CD14-positive monocyte (primary cell): ENCODE measurements at regions not wholly inside any gene's neighbourhood (a gene's known extent, or its start where the extent isn't known, plus 50 kb on each side); places are given as distances from the start of the nearest gene placed in this dataset.

ENCODE experiments used
- DNase-seq, 3 donors: peaks; one replicate each; pipeline ENCODE4 v3.0.0-alpha.2; 2011 to 2022
- H2AFZ ChIP-seq: 2 replicates; pipeline ENCODE4 v1.6.0; 2012; ENCODE audit warnings: mild to moderate bottlenecking, low read depth, low read length, inconsistent platforms; ENCODE audit not compliant: insufficient read depth, poor library complexity, severe bottlenecking
- H3K27ac ChIP-seq, 2 donors: 1 replicate in 1 of 2; 2 replicates in 1 of 2; pipeline ENCODE4 v1.5.1; 2012 to 2013; ENCODE audit warnings: low read length in 2 of 2, control low read depth in 1 of 2, inconsistent platforms in 1 of 2, low read depth in 1 of 2, mild to moderate bottlenecking in 1 of 2
- H3K27me3 ChIP-seq, 2 donors: one replicate each; pipeline versions ENCODE4 v1.6.0 to v1.6.1; 2011 to 2013; ENCODE audit warnings: low read length in 2 of 2; ENCODE audit not compliant: control insufficient read depth in 2 of 2, insufficient read depth in 2 of 2
- H3K36me3 ChIP-seq, 2 donors: replicated peaks in 1 of 2; 1 replicate in 1 of 2; 2 replicates in 1 of 2; pipeline versions ENCODE4 v1.5.1 to v1.6.1; 2012 to 2013; ENCODE audit warnings: low read length in 2 of 2, control low read depth in 1 of 2, inconsistent platforms in 1 of 2, mild to moderate bottlenecking in 1 of 2; ENCODE audit not compliant: insufficient read depth in 2 of 2, control insufficient read depth in 1 of 2
- H3K4me1 ChIP-seq, 2 donors: 1 replicate in 1 of 2; 2 replicates in 1 of 2; pipeline versions ENCODE4 v1.5.1 to v1.6.1; 2012 to 2013; ENCODE audit warnings: low read length in 2 of 2, control low read depth in 1 of 2, inconsistent platforms in 1 of 2, mild to moderate bottlenecking in 1 of 2, moderate library complexity in 1 of 2; ENCODE audit not compliant: insufficient read depth in 2 of 2, control insufficient read depth in 1 of 2
- H3K4me2 ChIP-seq: replicated peaks from 2 replicates; pipeline ENCODE3; 2012; ENCODE audit warnings: low read length, moderate library complexity, mild to moderate bottlenecking; ENCODE audit not compliant: poor library complexity, severe bottlenecking; ENCODE audit errors: extremely low read depth
- H3K4me3 ChIP-seq, 3 experiments: fragments of 200-600 bp in 1 of 3; sonication (generic) in 1 of 3; replicated peaks in 1 of 3; 1 replicate in 2 of 3; 2 replicates in 1 of 3; pipeline ENCODE4 v1.5.1; 2011 to 2013; ENCODE audit warnings: low read length in 3 of 3, mild to moderate bottlenecking in 3 of 3, control low read depth in 2 of 3, low read depth in 2 of 3, inconsistent platforms in 1 of 3, moderate library complexity in 1 of 3
- H3K79me2 ChIP-seq: 2 replicates; pipeline ENCODE4 v1.6.0; 2012; ENCODE audit warnings: mild to moderate bottlenecking, control low read depth, inconsistent platforms, low read length, moderate library complexity; ENCODE audit not compliant: insufficient read depth
- H3K9ac ChIP-seq: 2 replicates; pipeline ENCODE4 v1.6.0; 2017; ENCODE audit warnings: low read length, mild to moderate bottlenecking; ENCODE audit not compliant: insufficient read depth, poor library complexity, severe bottlenecking
- H3K9me3 ChIP-seq, 2 donors: replicated peaks in 1 of 2; 1 replicate in 1 of 2; 2 replicates in 1 of 2; pipeline versions ENCODE4 v1.5.1 to v1.6.1; 2012 to 2013; ENCODE audit warnings: low read length in 2 of 2, control low read depth in 1 of 2; ENCODE audit not compliant: control insufficient read depth in 1 of 2, insufficient read depth in 1 of 2
- H4K20me1 ChIP-seq: 2 replicates; pipeline ENCODE4 v1.6.0; 2012; ENCODE audit warnings: mild to moderate bottlenecking, low read length, control low read depth, moderate library complexity; ENCODE audit not compliant: insufficient read depth
- H3K27ac Mint-ChIP-seq, 7 donors: one replicate each; pipeline ENCODE4 v1.8.0; 2020; ENCODE audit warnings: mild to moderate bottlenecking in 7 of 7, mixed read lengths in 7 of 7, moderate library complexity in 6 of 7, inconsistent platforms in 2 of 7
- H3K27me3 Mint-ChIP-seq, 3 donors: one replicate each; pipeline ENCODE4 v1.8.0; 2021 to 2022; ENCODE audit warnings: low read depth in 3 of 3, mild to moderate bottlenecking in 3 of 3, mixed read lengths in 3 of 3, moderate library complexity in 3 of 3, inconsistent platforms in 1 of 3
- H3K36me3 Mint-ChIP-seq, 2 donors: one replicate each; pipeline ENCODE4 v1.8.0; 2020; ENCODE audit warnings: mixed read lengths in 2 of 2, inconsistent platforms in 1 of 2, mild to moderate bottlenecking in 1 of 2
- H3K4me1 Mint-ChIP-seq: one replicate; pipeline ENCODE4 v1.8.0; 2020; ENCODE audit warnings: mild to moderate bottlenecking, mixed read lengths
- H3K4me3 Mint-ChIP-seq, 2 donors: one replicate each; pipeline ENCODE4 v1.8.0; 2020; ENCODE audit warnings: mild to moderate bottlenecking in 2 of 2, mixed read lengths in 2 of 2, moderate library complexity in 1 of 2
- H3K9me3 Mint-ChIP-seq, 7 donors: one replicate each; pipeline ENCODE4 v1.8.0; 2020 to 2022; ENCODE audit warnings: mixed read lengths in 7 of 7, mild to moderate bottlenecking in 6 of 7, moderate library complexity in 6 of 7, inconsistent platforms in 2 of 7
- CTCF ChIP-seq: fragments of 200-600 bp; IDR thresholded peaks from one replicate; pipeline ENCODE4 v1.8.0; 2022; ENCODE audit warnings: antibody characterized with exemption, mild to moderate bottlenecking
- WGBS: methylation state at CpG from one replicate; pipeline ENCODE4 v1.1.5; 2013; ENCODE audit warnings: missing lambda C conversion rate; ENCODE audit not compliant: insufficient coverage; 5-methylcytosine and 5-hydroxymethylcytosine counted together
- intact Hi-C, 2 donors: fragments of 100-400 bp; cut with micrococcal nuclease; formaldehyde crosslinking; loops; one replicate each; pipeline versions ENCODE4 v1.15.0 to v1.15.1; 2023

DNA sequence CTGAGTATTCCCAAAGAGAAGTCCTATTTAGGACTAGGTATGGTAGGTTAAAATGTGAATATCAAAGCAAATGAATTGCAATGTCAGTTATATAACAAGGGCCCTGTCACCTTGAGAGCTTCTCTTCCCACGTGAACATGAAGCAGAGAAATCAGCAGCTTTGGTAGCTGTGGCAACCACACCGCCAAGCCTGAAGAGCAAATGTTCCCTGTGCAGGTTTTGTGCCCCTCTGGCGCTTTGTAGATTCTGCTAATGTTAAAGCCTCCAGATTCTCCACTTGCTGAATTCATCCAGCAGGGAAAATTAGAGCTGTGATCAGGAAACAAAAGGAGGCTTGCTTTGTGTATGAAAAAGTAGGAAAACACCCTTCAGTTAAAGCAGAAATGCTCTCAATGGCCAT, 322.6 kb downstream of the RBM43 start:
- no peaks in the 10 kb centered on the region for H3K79me2 ChIP-seq
- 94% methylated on average over 3 of the region's 3 CpGs for WGBS
- no peak overlapping the region for H3K4me3 Mint-ChIP-seq
- no peaks in the 10 kb centered on the region for H3K4me1 ChIP-seq
- H3K27ac ChIP-seq = no peak overlapping the region
- H3K9me3 Mint-ChIP-seq = peaks cover 0 to 1% (median 0%) of the 10 kb centered on the region in 7 donors
- no peak for TF ChIP-seq CTCF
- no peaks in the 10 kb centered on the region for H3K4me1 Mint-ChIP-seq
- H3K27me3 Mint-ChIP-seq = peaks cover 0 to 5% (median 0%) of the 10 kb centered on the region in 3 donors
- H3K4me2 ChIP-seq = no peak overlapping the region
- peak overlapping the region in 1 of 7 donors; percentile 20 for H3K27ac Mint-ChIP-seq
- no peaks in the 10 kb centered on the region for H3K9me3 ChIP-seq
- H4K20me1 ChIP-seq = no peaks in the 10 kb centered on the region
- H3K36me3 ChIP-seq = no peaks in the 10 kb centered on the region
- DNase-seq = no peak
- no peak overlapping the region for H2AFZ ChIP-seq
- intact Hi-C loops = no loop called here
- H3K27me3 ChIP-seq = no peaks in the 10 kb centered on the region
- H3K36me3 Mint-ChIP-seq = no peaks in the 10 kb centered on the region
- no peak overlapping the region for H3K9ac ChIP-seq
- H3K4me3 ChIP-seq = no peak overlapping the region

DNA sequence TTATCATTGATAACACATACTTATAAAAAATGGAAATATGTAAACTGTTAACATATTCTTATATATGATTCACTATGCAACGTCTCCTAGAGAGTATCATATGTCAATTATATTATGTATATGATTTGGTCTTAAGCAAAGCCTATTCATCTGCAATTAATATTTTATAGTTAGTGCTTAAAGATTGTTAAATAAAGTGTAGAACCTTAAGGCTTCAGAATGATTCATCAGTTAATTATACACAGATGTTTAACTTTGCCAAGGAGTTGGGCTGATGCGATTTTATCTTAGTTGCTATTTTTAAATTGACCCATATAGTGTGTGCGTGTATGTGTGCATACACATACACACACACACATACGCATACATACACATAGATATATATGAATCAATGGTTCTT, 323.1 kb downstream of the RBM43 start:
- Histone ChIP-seq H3K4me3 (no peak overlapping the region), H3K36me3 (no peaks in the 10 kb centered on the region), H4K20me1 (no peaks in the 10 kb centered on the region), H3K27me3 (no peaks in the 10 kb centered on the region), H3K9me3 (no peaks in the 10 kb centered on the region), H3K27ac (no peak overlapping the region), H2AFZ (no peak overlapping the region), H3K4me2 (no peak overlapping the region), H3K4me1 (no peaks in the 10 kb centered on the region), H3K9ac (no peak overlapping the region), H3K79me2 (no peaks in the 10 kb centered on the region)
- Mint-ChIP-seq H3K4me1 (no peaks in the 10 kb centered on the region), H3K9me3 (peaks cover 0 to 1% (median 0%) of the 10 kb centered on the region in 7 donors), H3K4me3 (no peak overlapping the region), H3K27ac (no peak overlapping the region), H3K27me3 (peaks cover 0 to 5% (median 0%) of the 10 kb centered on the region in 3 donors), H3K36me3 (no peaks in the 10 kb centered on the region)
- no peak for DNase-seq
- no peak for TF ChIP-seq CTCF
- no CpG with 5 or more reads among the region's 4 CpGs for WGBS
- intact Hi-C loops = no loop called here
